GM21737 (cell line): ENCODE measurements at regions not wholly inside any gene's neighbourhood (a gene's known extent, or its start where the extent isn't known, plus 50 kb on each side); places are given as distances from the start of the nearest gene placed in this dataset.

ENCODE experiments used
- ATAC-seq: cut with Tn5 transposase; IDR thresholded peaks from one replicate; pipeline ENCODE4 v1.9.1; 2021; ENCODE audit warnings: mild to moderate bottlenecking, moderate library complexity; ENCODE audit not compliant: unreplicated experiment

- ATAC-seq: no peak
These were observed 55.6 kb downstream of the MRPL32 start for GRCh38 chr7:42987648-42988214.

- no peak for ATAC-seq
These were observed 58.8 kb downstream of the MRPL32 start for GRCh38 chr7:42991024-42991423.

DNA sequence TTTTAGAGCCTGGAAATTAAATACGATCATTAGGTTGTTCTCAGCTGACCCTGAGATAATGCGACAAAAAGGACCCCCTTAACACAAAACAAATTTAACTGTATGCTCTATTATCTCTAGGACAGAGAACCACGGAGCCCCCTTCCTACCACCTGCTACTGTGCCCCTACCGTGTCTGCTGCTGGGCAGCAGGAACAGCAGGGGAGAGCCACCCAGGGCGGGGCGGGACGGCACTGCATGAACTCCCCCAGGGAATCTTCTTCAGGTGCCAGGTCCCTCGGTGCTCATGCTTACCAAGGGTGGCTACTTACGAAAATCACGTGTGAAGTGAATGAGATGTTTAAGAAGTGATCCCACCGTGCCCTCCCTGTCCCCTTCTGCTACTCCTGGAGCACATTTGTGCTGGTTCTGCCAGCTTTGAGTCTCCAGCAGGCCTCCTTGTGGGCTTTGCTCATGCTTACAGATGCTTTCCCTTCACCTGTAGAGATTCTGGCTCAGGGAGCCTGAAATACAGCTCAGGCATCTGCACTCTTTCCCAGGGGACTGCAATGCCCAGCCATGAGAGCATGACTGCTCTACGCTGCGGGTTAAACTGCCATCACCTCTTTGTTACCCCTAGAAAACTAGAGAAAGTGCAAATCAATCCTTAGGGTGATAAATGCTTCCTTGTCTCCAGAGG is 59.9 kb downstream of the MRPL32 start:
- ATAC-seq: no peak

- ATAC-seq: no peak
These were observed 60.9 kb downstream of the MRPL32 start for GRCh38 chr7:42993038-42993437.

- ATAC-seq: no peak
These were observed 61.9 kb downstream of the MRPL32 start for GRCh38 chr7:42994096-42994495.

GRCh38 chr7:42997611-42998010 is 65.4 kb downstream of the MRPL32 start:
- ATAC-seq: no peak

GRCh38 chr7:43004082-43004481 is 71.9 kb downstream of the MRPL32 start:
- ATAC-seq: no peak

DNA sequence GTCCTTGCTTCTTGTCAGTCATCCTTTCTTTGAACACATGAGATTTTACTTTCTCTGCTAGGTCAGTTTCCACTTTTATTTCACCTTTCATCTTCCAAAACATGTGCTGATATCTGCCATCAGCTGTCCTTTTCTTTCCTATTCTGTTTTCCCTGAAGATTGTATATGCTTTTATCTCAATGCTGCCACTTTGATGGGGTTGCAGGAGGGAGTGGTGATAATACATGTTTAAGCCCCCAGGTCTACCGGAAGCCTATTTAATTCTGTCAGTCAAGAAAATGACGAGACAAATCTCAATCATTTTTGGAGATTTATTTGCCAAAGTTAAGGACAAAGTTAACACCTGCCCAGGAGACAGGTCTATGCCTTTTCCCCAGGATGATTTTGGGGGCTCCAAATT is 73.8 kb downstream of the MRPL32 start:
- no peak for ATAC-seq

DNA sequence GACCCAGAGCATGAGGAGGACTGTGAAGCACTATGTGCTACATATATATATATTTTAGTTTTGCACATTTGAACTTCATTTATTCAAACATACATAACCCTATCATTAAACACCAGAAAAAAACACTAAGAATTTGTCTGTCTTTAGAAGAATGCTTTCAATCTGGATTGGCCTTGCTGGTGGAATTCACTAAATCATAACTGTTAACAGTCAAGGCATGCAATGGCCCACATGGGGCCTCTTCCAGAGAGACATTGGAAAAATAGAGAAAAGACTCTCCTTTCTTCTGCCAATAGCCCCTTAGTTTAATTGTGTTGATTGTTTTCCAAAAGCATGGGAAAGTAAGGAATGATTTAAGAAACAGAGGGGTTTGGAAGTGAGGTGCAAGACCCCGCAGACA is 77.9 kb downstream of the MRPL32 start:
- ATAC-seq: no peak

DNA sequence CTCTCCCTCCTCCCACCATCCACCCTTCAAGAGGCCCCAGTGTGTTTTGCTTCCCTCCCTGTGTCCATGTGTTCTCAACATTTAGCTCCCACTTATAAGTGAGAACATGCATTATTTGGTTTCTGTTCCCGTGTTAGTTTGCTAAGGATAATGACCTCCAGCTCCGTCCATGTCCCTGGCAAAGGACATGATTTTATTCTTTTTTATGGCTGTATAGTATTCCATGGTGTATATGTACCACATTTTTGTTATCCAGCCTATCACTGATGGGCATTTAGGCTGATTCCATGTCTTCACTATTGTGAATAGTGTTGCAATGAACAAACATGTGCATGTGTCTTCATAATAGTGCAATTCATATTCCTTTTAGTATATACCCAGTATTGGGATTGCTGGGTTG is 79.7 kb downstream of the MRPL32 start:
- no peak for ATAC-seq

DNA sequence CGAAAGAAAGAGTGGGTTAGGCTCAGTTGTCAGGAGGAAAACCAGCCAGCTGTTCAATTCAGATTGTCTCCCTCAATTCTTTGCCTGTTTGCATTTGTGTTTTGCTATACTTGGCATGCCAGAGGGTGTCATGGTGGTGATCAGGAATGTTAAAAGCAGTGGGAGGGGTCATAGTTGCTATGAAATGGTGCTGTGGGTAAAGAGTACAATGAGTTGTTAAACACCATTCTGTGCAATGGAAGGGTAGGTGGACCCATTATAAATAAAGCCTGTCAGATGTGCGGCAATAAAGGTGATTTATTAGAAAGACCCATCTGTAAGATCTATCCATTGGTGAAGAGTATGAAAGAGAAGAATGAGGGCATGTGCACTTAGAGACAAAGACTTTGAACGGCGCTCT is 82.2 kb downstream of the MRPL32 start:
- no peak for ATAC-seq

DNA sequence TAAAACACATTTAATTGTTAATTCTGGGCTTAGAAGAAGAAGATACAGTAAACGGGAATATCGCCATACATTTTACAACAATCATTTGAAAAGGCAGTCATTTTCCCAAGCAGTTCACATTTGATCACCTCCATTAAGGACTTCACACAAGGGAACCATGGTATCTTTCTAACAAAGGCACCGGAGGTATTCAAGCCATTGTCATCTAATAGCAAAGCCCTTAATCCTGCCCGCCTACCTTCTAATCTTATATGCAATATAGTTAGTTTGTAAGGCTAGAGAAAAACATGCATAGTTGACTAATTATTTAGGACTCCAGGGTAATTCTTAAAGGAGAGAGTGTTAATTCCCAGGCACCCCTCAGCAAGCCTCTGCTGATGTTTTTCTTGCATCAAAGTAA is 83.1 kb downstream of the MRPL32 start:
- no peak for ATAC-seq

DNA sequence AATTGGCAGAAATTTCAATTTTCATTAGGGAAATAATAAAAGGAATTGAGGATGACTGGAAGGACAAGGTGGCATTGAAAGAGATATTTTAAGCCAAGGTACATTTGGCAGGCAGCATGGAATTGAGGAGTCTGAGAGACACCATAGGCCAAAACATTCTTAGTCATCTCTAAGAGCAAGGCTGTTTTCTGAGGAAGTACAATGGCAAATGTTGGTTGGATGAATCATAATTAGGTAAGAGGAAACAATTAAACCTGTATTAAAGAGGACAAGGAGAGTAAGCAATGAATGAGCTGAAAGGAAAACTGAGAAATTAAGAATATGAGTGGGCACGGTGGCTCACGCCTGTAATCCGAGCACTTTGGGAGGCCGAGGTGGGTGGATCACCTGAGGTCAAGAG is 86.3 kb downstream of the MRPL32 start:
- ATAC-seq: no peak

DNA sequence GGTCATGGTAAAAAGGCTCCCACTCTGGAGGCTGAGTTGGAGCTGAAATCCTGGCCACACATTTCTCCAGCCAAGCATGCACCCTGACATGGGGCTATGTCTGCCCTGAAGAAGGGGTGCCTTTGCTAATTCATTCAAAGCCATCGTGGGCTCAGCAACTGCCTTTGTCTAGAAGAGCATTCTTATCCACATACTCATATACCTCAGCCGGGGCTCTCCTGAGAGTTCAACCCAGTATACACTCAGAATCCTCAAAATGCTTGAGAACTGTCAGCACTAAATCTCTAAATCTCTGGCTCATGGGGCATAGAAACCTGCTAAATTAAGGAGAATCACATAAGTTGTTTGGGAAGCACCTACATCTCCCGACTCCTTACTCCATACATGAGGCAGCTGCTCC is 89.3 kb downstream of the MRPL32 start:
- ATAC-seq: no peak

- ATAC-seq: no peak
These were observed 89.8 kb downstream of the MRPL32 start for GRCh38 chr7:43022008-43022407.

GRCh38 chr7:43033369-43033768 is 79.1 kb upstream of the HECW1 start:
- ATAC-seq: no peak

DNA sequence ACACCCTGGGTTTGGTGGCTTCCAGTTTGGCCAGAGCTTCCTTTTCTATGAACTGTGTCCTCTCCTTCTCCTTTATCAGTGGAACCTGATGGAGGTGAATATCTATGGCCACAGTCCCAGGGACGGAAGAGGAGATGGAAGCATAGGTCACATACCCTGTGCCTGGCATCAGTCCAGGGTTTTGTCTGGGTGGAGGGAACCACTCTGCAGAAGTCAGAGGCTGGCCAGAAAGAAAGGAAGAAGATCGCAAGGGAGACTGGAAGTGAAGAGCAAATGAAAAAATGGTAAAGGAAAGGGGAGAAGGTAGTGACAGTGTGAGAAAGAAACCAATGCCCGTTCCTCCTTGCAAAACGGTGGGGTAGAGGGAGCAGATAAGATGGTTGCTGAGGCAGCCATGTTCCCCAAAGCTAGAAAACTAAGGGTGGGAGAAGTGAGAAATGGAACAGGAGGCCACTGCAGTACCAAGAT is 77.9 kb upstream of the HECW1 start:
- ATAC-seq: no peak

DNA sequence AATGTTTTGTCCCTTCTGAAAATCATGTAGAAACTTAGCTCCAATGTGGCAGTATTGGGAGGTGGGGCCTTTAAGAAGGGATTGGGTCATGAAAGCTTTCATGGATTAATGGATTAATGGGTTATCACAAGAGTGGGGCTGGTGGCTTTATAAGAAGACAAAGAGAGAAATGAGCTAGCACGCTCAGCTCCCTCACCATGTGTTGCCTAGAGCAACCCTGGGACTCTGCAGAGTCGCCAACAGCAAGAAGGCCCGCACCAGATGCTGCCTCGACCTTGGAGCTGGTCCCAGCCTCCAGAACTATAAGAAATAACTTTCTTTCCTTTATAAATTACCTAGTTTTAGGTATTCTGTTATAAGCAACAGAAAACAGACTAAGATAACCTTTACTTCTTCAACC is 74.9 kb upstream of the HECW1 start:
- no peak for ATAC-seq

DNA sequence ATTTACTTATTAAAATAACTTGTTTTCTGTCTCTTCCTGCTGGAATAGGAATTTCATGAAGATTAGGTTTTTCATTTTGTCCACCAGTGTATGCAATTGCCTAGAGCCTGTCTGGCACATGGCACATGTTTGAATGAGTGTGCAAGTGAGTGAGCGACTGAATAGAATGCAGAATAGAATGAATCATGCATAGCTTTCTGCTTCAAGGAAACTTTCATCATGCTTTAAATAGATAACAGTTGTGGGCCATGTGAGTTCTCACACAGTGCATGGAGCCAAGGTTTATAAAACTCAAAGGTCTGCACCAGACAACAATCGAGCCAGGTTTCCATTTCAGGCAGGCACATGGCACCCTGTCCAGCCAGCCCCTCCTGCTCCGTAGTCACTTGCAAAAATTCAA is 74.2 kb upstream of the HECW1 start:
- no peak for ATAC-seq

DNA sequence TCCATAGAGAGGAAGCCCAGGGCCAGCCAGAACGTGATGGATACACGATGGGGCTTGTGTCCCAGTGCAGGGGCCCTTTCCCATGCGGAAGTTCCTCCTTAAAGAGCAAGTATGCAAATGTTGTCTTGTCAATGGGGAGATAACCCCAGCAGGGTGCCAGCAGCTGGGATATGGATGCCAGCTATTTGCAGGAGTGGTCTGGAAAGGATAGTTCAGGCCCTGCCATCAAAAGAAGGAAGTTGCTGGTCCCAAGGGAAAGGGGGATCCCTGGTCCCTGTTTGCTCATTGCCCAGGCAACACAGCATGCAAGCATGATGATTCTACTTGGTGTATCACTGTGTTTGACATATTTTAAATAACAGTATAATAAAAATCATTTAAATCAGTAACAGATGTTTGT is 73.1 kb upstream of the HECW1 start:
- ATAC-seq: no peak

DNA sequence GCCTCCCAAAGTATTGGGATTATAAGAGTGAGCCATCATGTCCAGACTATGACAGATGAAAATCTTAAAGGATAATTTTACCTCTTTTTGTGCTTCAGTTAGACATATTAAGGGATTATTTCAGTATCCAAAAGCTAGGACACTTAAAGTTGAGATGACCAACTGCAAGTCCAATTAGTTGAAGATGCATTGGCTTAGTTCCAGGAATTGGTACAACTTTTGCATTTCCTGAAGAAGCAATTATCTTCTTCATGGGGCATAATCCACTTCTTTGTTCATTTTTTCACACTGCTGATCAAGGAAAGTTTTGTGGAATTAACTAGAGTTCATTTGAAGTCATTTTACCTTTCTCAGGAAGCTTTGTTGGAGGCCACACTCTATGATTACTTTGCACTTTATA is 72.0 kb upstream of the HECW1 start:
- no peak for ATAC-seq

- ATAC-seq: no peak
These were observed 71.3 kb upstream of the HECW1 start for GRCh38 chr7:43041105-43041504.

DNA sequence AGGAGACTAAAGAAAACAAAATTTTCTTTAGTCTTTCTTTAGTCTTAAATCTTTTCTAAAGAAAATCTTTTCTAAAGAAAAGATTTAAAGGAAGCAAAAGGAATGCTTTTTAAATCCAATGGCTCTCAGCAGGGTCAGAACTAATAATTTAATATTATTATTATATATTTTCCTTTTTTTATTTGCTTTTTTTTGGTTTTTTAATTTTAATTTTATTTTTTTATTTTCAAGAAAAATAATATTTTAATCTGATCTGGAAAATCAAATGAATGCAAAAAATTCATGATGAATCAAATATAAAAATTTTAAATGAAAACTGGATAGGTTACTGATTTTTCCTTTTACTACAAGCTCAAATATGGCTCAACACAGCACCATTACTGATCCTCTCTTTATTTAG is 70.7 kb upstream of the HECW1 start:
- no peak for ATAC-seq
